H1 (cell line): ENCODE measurements at regions not wholly inside any gene's neighbourhood (a gene's known extent, or its start where the extent isn't known, plus 50 kb on each side); places are given as distances from the start of the nearest gene placed in this dataset.

Experiments used
- CTCF ChIA-PET: fragments of 300-600 bp; sonication (Branson Sonifier 250); formaldehyde crosslinking; loops from one replicate; lab custom pipeline; 2021; ENCODE audit not compliant: partially characterized antibody; lab: Charles Lee
- POLR2A ChIA-PET: fragments of 300-600 bp; sonication (Branson Sonifier 250); formaldehyde crosslinking; loops from one replicate; lab custom pipeline; 2021; ENCODE audit warnings: inconsistent platforms; ENCODE audit not compliant: partially characterized antibody; lab: Charles Lee
- DNase-seq, 2 experiments: peaks; one replicate each; pipeline versions ENCODE4 v3.0.0 to v3.0.0-alpha.2; 2010 to 2022; ENCODE audit warnings: low spot score in 2 of 2, low read depth in 1 of 2, mixed read lengths in 1 of 2
- FAIRE-seq: peaks from 2 replicates; lab custom pipeline; 2011; peaks lifted over from hg19 to GRCh38; lab: Jason Lieb, UNC
- H2AFZ ChIP-seq: 2 replicates; pipeline ENCODE4 v1.8.1; 2012; ENCODE audit warnings: low read length, inconsistent platforms
- H2AK5ac ChIP-seq: 2 replicates; pipeline ENCODE4 v1.6.1; 2013; ENCODE audit warnings: low read depth, low read length
- H2BK120ac ChIP-seq: replicated peaks from 2 replicates; pipeline ENCODE3; 2013; ENCODE audit warnings: low read depth, low read length, inconsistent platforms
- H2BK12ac ChIP-seq: 2 replicates; pipeline ENCODE4 v1.6.1; 2013; ENCODE audit warnings: low read depth, low read length
- H2BK15ac ChIP-seq: 2 replicates; pipeline ENCODE4 v1.6.1; 2013; ENCODE audit warnings: low read length
- H2BK20ac ChIP-seq: 2 replicates; pipeline ENCODE4 v1.6.1; 2013; ENCODE audit warnings: low read length
- H2BK5ac ChIP-seq: 2 replicates; pipeline ENCODE4 v1.6.1; 2013; ENCODE audit warnings: low read depth, low read length
- H3K14ac ChIP-seq: 2 replicates; pipeline ENCODE4 v1.6.1; 2013; ENCODE audit warnings: inconsistent platforms; ENCODE audit not compliant: insufficient read length
- H3K18ac ChIP-seq: 2 replicates; pipeline ENCODE4 v1.6.1; 2013; ENCODE audit warnings: low read length; ENCODE audit errors: extremely low read depth
- H3K23ac ChIP-seq: 2 replicates; pipeline ENCODE4 v1.6.1; 2013; ENCODE audit warnings: inconsistent platforms; ENCODE audit not compliant: insufficient read length
- H3K23me2 ChIP-seq: 2 replicates; pipeline ENCODE4 v1.6.1; 2013; ENCODE audit warnings: low read depth, low read length
- H3K27ac ChIP-seq: 2 replicates; pipeline ENCODE4 v1.6.1; 2011; ENCODE audit warnings: low read depth, low read length, inconsistent platforms
- H3K27me3 ChIP-seq, 4 experiments: replicated peaks in 1 of 4; 1 replicate in 1 of 4; 2 replicates in 3 of 4; pipeline versions ENCODE4 v1.6.1 to v1.8.1; 2011 to 2013; ENCODE audit warnings: low read length in 3 of 4, mild to moderate bottlenecking in 3 of 4, inconsistent platforms in 2 of 4, mixed read lengths in 2 of 4, moderate library complexity in 1 of 4; ENCODE audit not compliant: control insufficient read depth in 3 of 4, insufficient read depth in 3 of 4; ENCODE audit errors: extremely low read depth in 1 of 4
- H3K36me3 ChIP-seq, 4 experiments: 2 replicates each; pipeline versions ENCODE4 v1.6.1 to v1.8.1; 2011 to 2013; ENCODE audit warnings: mild to moderate bottlenecking in 4 of 4, low read length in 3 of 4, moderate library complexity in 2 of 4, control low read depth in 1 of 4, inconsistent platforms in 1 of 4; ENCODE audit not compliant: insufficient read depth in 4 of 4, control insufficient read depth in 2 of 4
- H3K4ac ChIP-seq: replicated peaks from 2 replicates; pipeline ENCODE3; 2013; ENCODE audit warnings: low read length, low read depth, mixed read lengths, inconsistent platforms; ENCODE audit not compliant: insufficient read length
- H3K4me1 ChIP-seq, 4 experiments: replicated peaks in 1 of 4; 1 replicate in 1 of 4; 2 replicates in 3 of 4; pipeline versions ENCODE4 v1.6.1 to v1.8.1; 2011 to 2013; ENCODE audit warnings: low read length in 3 of 4, inconsistent platforms in 2 of 4, mixed read lengths in 1 of 4; ENCODE audit not compliant: insufficient read depth in 4 of 4, control insufficient read depth in 3 of 4
- H3K4me2 ChIP-seq, 2 experiments: 2 replicates each; pipeline versions ENCODE4 v1.6.1 to v1.8.1; 2011 to 2013; ENCODE audit warnings: low read depth in 2 of 2, low read length in 2 of 2, control low read depth in 1 of 2, inconsistent platforms in 1 of 2, mild to moderate bottlenecking in 1 of 2; ENCODE audit not compliant: insufficient read depth in 1 of 2
- H3K4me3 ChIP-seq, 4 experiments: fragments of 200-600, 300-600 bp in 1 of 4; sonication (generic), shearing (Covaris generic), sonication (Bioruptor Twin) in 1 of 4; 2 replicates each; pipeline versions ENCODE4 v1.5.1 to v1.8.1; 2011 to 2016; ENCODE audit warnings: low read length in 4 of 4, low read depth in 3 of 4, control low read depth in 2 of 4, inconsistent platforms in 2 of 4, mild to moderate bottlenecking in 2 of 4, mixed read lengths in 1 of 4, moderate library complexity in 1 of 4; ENCODE audit not compliant: insufficient read depth in 2 of 4; ENCODE audit errors: extremely low read depth in 1 of 4
- H3K56ac ChIP-seq: replicated peaks from 2 replicates; pipeline ENCODE3; 2013; ENCODE audit warnings: low read depth, mild to moderate bottlenecking, mixed read lengths, low read length, inconsistent platforms; ENCODE audit not compliant: insufficient read length
- H3K79me1 ChIP-seq: 2 replicates; pipeline ENCODE4 v1.6.1; 2013; ENCODE audit warnings: low read depth, low read length, control low read depth
- H3K79me2 ChIP-seq, 2 experiments: 2 replicates each; pipeline versions ENCODE4 v1.6.1 to v1.8.1; 2012 to 2013; ENCODE audit warnings: low read length in 2 of 2, mild to moderate bottlenecking in 2 of 2, inconsistent platforms in 1 of 2; ENCODE audit not compliant: insufficient read depth in 2 of 2, control insufficient read depth in 1 of 2
- H3K9ac ChIP-seq, 4 experiments: replicated peaks in 1 of 4; 1 replicate in 1 of 4; 2 replicates in 3 of 4; pipeline versions ENCODE4 v1.6.1 to v1.8.1; 2011 to 2013; ENCODE audit warnings: low read depth in 3 of 4, low read length in 3 of 4, control low read depth in 2 of 4, mild to moderate bottlenecking in 2 of 4, moderate library complexity in 2 of 4, inconsistent platforms in 1 of 4; ENCODE audit errors: extremely low read depth in 1 of 4
- H3K9me3 ChIP-seq, 2 experiments: 2 replicates each; pipeline versions ENCODE4 v1.6.1 to v1.8.1; 2012 to 2013; ENCODE audit warnings: mild to moderate bottlenecking in 2 of 2, moderate library complexity in 2 of 2, control low read depth in 1 of 2, inconsistent platforms in 1 of 2, low read depth in 1 of 2, low read length in 1 of 2, mixed read lengths in 1 of 2; ENCODE audit not compliant: insufficient read depth in 2 of 2
- H4K20me1 ChIP-seq, 2 experiments: replicated peaks in 1 of 2; 2 replicates each; pipeline versions ENCODE3 to v1.8.1; 2011 to 2013; ENCODE audit warnings: inconsistent platforms in 2 of 2, low read length in 2 of 2, mild to moderate bottlenecking in 1 of 2; ENCODE audit not compliant: insufficient read depth in 2 of 2, control insufficient read depth in 1 of 2
- H4K5ac ChIP-seq: 2 replicates; pipeline ENCODE4 v1.6.1; 2013; ENCODE audit warnings: low read length, low read depth, mixed read lengths, inconsistent platforms; ENCODE audit not compliant: insufficient read length
- H4K8ac ChIP-seq: 2 replicates; pipeline ENCODE4 v1.8.0; 2013; ENCODE audit warnings: mild to moderate bottlenecking, moderate library complexity, low read length, inconsistent platforms; ENCODE audit not compliant: insufficient read depth; ENCODE audit errors: extremely low read depth
- H4K91ac ChIP-seq: replicated peaks from 2 replicates; pipeline ENCODE3; 2013; ENCODE audit warnings: low read length, mixed read lengths, inconsistent platforms; ENCODE audit not compliant: insufficient read length
- BACH1 ChIP-seq: IDR thresholded peaks from 2 replicates; pipeline ENCODE4 v1.6.1; 2012; ENCODE audit warnings: low read length, improper control_type of control experiment
- POU5F1 ChIP-seq: IDR thresholded peaks from 2 replicates; pipeline ENCODE4 v1.6.1; 2011; ENCODE audit warnings: low read depth, mild to moderate bottlenecking, low read length, moderate library complexity
- TCF12 ChIP-seq: IDR thresholded peaks from 2 replicates; pipeline ENCODE4 v1.6.1; 2011; ENCODE audit warnings: low read depth, mild to moderate bottlenecking, low read length
- WGBS, 2 experiments: shearing (Covaris generic) in 1 of 2; methylation state at CpG; one replicate each; pipeline versions ENCODE4 v1.1.6 to v1.1.7; 2013 to 2015; ENCODE audit warnings: low lambda C conversion rate in 2 of 2, mixed read lengths in 2 of 2, inconsistent platforms in 1 of 2, low coverage in 1 of 2, missing lambda C conversion rate in 1 of 2; ENCODE audit not compliant: insufficient replicate concordance in 2 of 2, insufficient coverage in 1 of 2, insufficient read length in 1 of 2; ENCODE audit errors: extremely low coverage in 1 of 2, missing lambda C conversion rate in 1 of 2; 5-methylcytosine and 5-hydroxymethylcytosine counted together

GRCh38 chr6:155883741-155884140 is 428.1 kb upstream of the NOX3 start:
- no peak overlapping the region for H4K5ac ChIP-seq
- POLR2A ChIA-PET = no interaction called here
- H3K23ac ChIP-seq = no peak overlapping the region
- H2BK15ac ChIP-seq = no peak overlapping the region
- no peak overlapping the region for H3K4me3 ChIP-seq
- 88% methylated on average over 3 of the region's 3 CpGs; no CpG with 5 or more reads in 1 of the 2 experiments for WGBS, 2 experiments
- no peak overlapping the region for H2BK120ac ChIP-seq
- no peak overlapping the region for H2AFZ ChIP-seq
- H3K79me1 ChIP-seq = no peaks in the 10 kb centered on the region
- no peak for DNase-seq
- no peak overlapping the region for H4K8ac ChIP-seq
- no peaks in the 10 kb centered on the region for H3K27me3 ChIP-seq
- no peaks in the 10 kb centered on the region for H3K36me3 ChIP-seq
- CTCF ChIA-PET = interaction anchor here (1.1 to 1.7 kb wide), 2 partner anchors 10 to 11 kb away, joined by 3 to 6 read pairs; no protein-coding TSS in a partner anchor
- no peak overlapping the region for H3K56ac ChIP-seq
- no peak overlapping the region for H3K4ac ChIP-seq
- TF ChIP-seq BACH1 (no peak), POU5F1 (no peak), TCF12 (no peak)
- no peak overlapping the region for H3K9ac ChIP-seq
- no peaks in the 10 kb centered on the region for H3K9me3 ChIP-seq
- H3K27ac ChIP-seq = no peak overlapping the region
- no peak overlapping the region for H2AK5ac ChIP-seq
- no peak for FAIRE-seq
- H3K4me2 ChIP-seq = no peak overlapping the region
- no peak overlapping the region for H3K14ac ChIP-seq
- no peaks in the 10 kb centered on the region for H3K79me2 ChIP-seq
- H3K18ac ChIP-seq = no peak overlapping the region
- no peak overlapping the region for H2BK5ac ChIP-seq
- peaks cover 0 to 9% (median 4%) of the 10 kb centered on the region in 4 experiments; a peak in 3 of 7 replicates for H3K4me1 ChIP-seq
- H2BK20ac ChIP-seq = no peak overlapping the region
- no peaks in the 10 kb centered on the region for H4K20me1 ChIP-seq
- no peak overlapping the region for H2BK12ac ChIP-seq
- no peaks in the 10 kb centered on the region; the same call in 1 of the 2 replicates for H3K23me2 ChIP-seq
- H4K91ac ChIP-seq = no peak overlapping the region
